ENCODE measurements at regions not wholly inside any gene's neighbourhood (a gene's known extent, or its start where the extent isn't known, plus 50 kb on each side); places are given as distances from the start of the nearest gene placed in this dataset.
"Not testable (repeated sequence)": the region's sequence is repeated elsewhere in the genome, so short reads cannot be mapped to it uniquely, and the experiment has no call there.

DNA sequence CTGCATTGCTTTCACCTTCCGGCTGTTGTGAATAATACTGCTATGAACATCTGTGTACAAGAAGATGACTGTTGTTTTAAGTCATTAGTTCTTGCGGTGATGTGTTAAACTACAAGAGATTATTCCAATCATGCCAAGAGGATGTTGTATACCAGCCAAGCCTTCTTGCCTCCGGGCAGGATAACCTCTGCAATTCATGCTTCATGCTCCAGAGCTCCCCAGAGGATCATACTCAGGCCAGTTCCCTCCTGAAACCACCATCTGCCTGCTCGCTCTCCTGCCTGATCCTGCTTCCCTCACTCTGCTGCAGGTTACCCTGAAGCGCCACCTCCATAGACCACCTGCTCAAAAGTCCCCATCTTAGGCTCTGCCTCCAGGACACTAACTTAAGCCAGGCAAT, 187.1 kb upstream of the PROK2 start:
- no peak for FAIRE-seq

GRCh38 chr3:71968544-71968943, 183.6 kb upstream of the PROK2 start:
- FAIRE-seq: no peak

- FAIRE-seq: no peak
These were observed 181.2 kb upstream of the PROK2 start for GRCh38 chr3:71966185-71966584.

- FAIRE-seq: no peak
These were observed 179.2 kb upstream of the PROK2 start for GRCh38 chr3:71964170-71964569.

DNA sequence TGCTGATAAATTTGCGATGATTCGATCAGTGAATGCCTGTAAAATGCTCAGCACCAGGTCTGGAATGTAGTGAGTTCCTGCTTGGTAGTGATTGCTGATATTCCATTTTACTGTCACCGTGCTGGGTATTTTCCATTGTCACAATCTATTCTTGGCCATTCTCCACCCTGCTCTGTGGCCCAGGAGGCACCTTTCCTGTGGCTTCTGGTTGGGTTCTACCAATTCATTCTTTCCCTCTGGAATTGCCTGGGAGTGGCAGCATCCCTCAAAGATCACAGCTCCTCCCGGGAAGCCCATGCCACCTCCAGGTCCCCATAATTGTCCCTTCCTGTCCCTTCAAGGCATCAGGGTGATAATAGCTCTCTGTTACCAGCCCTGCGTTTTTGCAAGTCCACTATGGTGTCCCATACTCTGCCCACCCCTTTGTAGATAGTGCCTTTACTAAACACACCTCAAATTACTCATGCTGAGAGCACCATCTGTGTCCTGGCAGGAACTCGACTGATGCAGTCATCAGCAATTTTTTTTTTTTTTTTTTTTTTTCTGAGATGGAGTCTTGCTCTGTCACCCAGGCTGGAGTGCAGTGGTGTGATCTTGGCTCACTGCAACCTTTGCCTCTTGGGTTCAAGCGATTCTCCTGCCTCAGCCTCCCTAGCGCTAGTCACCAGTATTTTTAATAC, 177.8 kb upstream of the PROK2 start:
- no peak for FAIRE-seq

- no peak for FAIRE-seq
These were observed 176.9 kb upstream of the PROK2 start for GRCh38 chr3:71961891-71962290.

DNA sequence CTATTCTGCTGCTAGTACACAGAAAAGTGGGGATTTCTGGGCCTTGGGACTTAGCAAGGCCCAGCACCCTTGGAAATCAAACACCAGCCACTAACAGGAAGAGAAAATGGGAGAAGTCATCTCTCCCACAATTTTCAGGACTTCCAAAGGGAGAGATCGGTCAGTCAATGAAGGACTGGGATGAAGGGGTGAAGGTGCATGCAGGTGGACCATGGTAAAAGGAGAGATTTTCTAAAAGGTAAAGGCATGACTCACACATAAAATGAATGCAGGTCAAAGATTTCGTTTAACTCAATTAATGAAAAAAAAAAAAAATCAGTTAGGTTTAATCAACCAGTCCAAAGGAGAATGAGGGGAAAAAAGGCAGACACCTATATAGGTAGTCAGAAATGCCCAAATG, 176.4 kb upstream of the PROK2 start:
- FAIRE-seq: no peak

DNA sequence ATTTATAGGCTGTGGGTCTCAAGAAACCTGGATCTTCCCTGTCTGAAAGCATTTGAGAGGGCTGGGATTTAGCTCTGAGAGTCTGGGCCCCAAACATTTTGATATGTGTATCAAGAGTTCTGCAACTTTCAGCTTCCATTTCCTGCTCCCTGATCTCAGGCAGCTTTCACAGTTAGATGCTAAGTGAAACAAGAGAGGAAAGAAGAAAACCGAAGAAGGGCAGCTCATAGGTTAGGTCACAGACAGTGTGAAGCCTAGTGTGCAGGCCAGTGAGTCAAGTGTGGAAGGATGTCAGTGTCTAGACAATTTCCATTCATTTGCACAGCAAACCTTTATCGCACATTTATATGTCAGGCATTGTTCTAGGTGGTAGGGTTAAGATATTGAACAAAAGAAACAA, 173.6 kb upstream of the PROK2 start:
- FAIRE-seq: no peak

GRCh38 chr3:71956716-71957115, 171.8 kb upstream of the PROK2 start:
- no peak for FAIRE-seq

DNA sequence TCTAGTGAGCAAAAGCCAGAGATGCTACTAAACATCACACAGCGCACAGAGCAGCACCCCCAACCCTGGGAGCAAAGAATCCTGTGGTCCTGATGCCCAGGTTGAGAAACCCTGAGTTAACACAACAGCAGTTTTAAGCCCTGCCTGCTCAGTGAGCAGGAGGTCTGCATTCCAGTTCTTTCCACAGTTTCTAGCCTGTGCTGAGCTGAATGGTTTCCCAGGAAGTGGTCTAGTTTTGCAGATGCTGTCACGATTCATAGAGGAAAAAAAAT, 171.1 kb upstream of the PROK2 start:
- no peak for FAIRE-seq

DNA sequence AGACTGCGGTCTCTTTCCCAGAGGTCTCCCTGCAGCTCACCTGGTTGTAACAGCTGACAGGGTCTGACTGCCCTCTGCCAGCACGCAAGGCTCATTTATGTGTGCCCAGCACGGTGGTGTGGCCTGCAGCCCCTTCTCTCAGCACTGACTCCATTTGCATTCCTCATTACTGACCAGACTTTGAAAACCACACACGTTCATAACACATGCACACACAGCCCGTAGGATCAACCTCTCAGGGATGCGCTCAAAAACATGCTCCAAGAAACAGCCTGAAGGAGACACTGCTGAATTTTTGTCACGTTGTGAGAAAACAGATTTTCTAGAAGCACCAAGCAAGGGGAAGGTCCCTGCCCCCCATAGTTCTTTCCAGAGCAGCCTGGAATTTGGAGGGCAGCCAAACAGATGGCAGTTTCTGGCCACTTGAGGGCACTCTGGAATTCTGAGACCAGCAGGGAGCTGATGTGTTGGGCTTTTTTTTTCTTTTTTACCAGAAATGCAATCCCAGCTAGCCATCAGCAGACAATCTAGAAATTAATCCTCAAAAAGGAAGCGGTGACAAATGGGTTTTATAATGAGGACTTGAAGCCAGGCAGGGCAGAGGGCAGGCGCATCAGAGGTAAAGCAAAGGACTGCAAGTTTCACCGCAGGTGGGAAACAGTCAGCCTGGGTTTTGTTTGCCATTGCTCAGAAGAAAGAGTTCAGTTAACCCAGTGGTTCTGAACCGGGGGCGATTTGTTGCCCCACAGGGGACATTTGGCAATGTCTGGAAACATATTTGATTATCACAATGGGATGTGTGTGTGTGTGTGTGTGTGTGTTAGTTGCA, 170.5 kb upstream of the PROK2 start:
- peak; percentile 73 for FAIRE-seq

DNA sequence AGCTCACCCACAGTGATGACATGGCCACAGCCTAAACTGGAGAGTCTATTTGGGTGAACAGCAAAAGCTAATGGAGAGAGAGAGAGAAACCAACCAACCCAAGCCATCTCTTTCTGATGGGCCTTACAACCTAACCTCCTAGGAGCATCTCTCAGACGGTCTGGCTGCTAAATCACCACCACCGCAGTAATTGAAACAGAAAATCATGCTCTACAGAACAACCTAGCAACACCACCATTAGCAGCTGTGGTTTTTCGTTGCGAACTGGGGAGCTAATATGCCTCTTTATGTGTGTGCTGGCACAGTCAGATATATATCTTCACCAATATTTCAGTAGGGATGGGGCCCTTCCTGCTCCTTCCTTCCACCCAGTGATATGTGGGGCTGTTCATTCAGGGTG, 166.9 kb upstream of the PROK2 start:
- FAIRE-seq: no peak

DNA sequence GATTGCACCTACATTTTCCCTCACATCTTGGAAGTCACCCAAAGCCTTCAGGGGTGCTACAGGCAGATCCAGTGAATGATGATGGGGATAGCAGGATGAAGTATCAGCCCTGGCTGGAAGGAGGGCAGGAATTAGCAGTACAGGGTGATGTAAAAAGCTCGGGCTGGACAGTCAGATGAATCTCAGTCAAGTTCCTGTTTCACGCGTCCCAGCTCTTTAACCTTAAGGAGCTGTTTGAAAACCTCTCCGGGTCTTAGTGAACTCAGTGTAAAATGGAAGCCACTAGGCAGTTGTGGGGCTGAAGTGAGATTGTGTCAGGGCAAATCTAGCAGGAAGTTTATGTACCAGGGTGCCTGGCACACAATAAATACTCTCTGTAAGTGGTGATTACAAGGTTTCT, 166.4 kb upstream of the PROK2 start:
- no peak for FAIRE-seq

DNA sequence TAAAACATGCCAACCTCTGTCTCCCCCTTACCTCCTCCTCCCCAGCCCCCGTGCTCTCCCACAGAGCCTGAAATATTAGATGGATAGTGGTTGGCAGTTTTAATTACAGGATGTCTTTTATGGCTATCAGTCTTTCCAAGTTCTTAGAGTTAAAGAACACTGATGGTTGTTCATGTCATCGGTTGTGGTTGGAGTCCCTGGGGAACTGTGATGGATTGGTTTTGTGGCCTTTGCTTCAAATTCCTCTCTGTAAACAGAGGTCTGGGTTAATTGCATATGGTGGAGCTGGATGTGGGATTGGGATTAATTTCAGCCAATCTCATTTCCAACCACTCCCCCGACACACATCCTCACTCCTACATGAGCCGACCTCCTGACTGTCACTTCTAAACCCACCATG, 164.5 kb upstream of the PROK2 start:
- FAIRE-seq: no peak

- no peak for FAIRE-seq
These were observed 159.6 kb upstream of the PROK2 start for GRCh38 chr3:71944482-71945065.

DNA sequence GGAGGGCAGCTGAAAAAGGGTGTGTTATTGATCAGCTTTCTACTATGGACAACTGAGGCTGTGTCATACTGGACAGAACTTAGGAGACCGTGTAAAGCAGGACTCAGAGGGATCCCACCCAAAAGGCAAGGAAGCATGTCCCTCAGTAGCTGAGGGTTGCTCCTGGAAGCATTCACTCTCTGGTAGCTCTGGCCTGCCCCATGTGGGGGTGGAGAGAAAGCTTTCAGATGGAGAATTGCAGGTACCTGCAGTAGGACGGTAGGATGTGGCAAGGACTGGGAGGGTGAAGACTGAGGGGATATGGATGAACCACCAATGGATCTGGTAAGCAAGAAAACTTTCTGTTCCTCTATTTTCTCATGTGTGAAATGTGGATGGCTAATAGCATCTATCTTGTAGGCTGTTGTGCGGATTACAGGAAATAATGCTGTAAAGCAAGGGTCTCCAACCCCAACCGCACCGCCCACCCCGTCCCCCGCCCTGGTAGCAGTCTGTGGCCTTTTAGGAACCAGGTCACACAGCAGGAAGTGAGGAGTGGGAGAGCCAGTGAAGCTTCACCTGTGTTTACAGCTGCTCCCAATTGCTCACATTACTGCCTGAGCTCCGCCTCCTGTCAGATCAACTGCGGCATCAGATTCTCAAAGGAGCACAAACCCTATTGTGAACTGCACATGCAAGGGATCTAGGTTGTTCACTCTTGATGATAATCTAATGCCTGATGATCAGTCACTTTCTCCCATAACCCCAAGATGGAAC, 157.7 kb upstream of the PROK2 start:
- no peak for FAIRE-seq

DNA sequence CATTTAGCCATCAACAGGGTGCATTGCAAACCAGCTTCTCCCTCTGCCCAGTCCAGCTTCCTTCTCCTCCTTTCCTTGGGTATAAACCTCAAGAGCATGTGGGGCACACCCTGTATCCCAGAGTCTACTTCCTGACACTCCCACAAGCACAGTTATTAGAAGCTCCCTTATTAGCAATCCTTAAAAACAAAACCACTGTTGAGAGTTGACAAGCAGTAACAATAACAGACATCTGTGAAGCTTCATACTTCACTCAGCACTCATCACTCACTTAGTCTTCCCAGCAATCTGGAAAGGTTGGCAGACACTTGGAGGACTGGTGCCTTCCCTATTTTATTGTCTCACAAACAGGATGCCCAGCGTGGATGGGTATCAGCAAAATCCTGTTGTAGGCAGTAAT, 155.5 kb upstream of the PROK2 start:
- FAIRE-seq: no peak

- FAIRE-seq: not testable (repeated sequence)
These were observed 153.1 kb upstream of the PROK2 start for GRCh38 chr3:71938081-71938480.

DNA sequence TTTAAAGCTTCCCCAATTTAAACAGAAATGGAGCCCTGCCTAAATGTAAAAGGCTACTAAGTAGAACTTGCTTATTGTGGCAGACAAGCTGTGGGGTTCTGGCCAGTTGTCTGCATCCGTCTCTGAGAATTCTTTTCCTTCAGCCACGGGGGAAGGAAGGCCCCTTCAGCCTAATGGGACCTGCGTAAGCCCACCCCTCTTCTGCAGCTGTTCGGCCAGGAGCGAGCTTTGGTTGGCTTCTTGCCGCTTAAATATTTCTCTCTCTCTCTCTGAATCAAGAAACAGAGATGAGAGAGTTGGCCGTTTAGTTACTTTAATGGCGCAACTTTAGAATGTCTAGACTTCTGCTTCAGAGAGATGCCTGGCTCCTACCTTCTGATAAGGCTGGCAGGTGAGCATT, 151.7 kb upstream of the PROK2 start:
- no peak for FAIRE-seq

GRCh38 chr3:71934520-71935270, 149.7 kb upstream of the PROK2 start:
- FAIRE-seq: no peak

- no peak for FAIRE-seq
These were observed 147.0 kb upstream of the PROK2 start for GRCh38 chr3:71931922-71932321.

DNA sequence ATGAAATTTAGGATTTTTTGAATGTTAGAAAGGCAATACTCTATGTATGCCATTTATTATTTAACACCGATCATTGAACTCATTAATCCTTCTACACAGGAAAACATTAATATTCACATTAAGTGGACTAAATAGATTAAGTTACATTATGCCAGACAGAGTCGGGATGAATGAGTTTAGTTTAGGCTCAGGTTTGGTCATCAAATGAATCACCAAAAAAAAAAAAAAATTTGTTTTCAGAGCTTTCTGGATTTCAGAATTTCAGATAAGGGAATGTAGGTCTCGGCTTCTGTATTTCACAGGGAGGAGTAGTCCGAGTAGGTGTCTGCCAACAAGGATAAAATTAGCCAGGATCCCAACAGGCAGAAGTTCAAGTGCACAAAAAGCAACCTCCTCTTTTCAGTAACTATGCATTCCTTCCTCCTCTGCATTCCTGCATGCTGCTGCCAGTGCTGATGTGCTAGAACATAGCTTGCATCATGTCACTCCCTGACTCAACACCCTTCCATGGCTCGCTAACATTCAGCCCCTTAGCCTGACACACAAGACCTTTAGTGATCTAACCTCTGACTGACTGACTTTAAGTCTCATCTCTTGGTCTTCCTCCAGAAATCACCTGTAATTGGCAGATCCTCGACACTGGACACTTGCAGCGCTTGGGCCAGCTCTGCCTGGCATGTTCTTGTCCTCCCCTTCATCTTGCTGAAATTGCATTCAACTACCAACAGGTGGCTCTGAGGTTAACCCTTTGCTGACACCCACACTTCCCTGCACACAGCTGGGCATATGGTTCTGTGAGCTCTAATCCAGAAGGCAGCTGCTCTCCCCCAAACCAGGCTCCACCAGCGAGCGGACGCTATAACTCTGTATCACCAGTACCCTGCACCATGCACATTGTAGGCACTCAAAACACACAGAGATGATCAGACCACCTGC, 145.4 kb upstream of the PROK2 start:
- FAIRE-seq: no peak
